GM21723 (cell line): ENCODE measurements at regions not wholly inside any gene's neighbourhood (a gene's known extent, or its start where the extent isn't known, plus 50 kb on each side); places are given as distances from the start of the nearest gene placed in this dataset.
"Not testable (repeated sequence)": the region's sequence is repeated elsewhere in the genome, so short reads cannot be mapped to it uniquely, and the experiment has no call there.

Experiments
- ATAC-seq: cut with Tn5 transposase; IDR thresholded peaks from one replicate; pipeline ENCODE4 v1.9.1; 2021; ENCODE audit warnings: mild to moderate bottlenecking, moderate library complexity; ENCODE audit not compliant: unreplicated experiment

- no peak for ATAC-seq
Observed at GRCh38 chr4:83213640-83214039, 71.0 kb downstream of the COQ2 start.

- ATAC-seq = peak; percentile 89
Observed at GRCh38 chr4:83212041-83212851, 72.4 kb downstream of the COQ2 start.

GRCh38 chr4:83209419-83209818, 75.2 kb downstream of the COQ2 start:
- ATAC-seq = no peak

GRCh38 chr4:83208371-83209365, 75.9 kb downstream of the COQ2 start:
- no peak for ATAC-seq

GRCh38 chr4:83207497-83208101, 77.0 kb downstream of the COQ2 start:
- ATAC-seq = no peak

GRCh38 chr4:83205760-83206159, 78.8 kb downstream of the COQ2 start:
- no peak for ATAC-seq

- ATAC-seq = no peak
Observed at GRCh38 chr4:83204731-83205130, 79.9 kb downstream of the COQ2 start.

- no peak for ATAC-seq
Observed at GRCh38 chr4:83201761-83202160, 82.8 kb downstream of the COQ2 start.

GRCh38 chr4:83197555-83198235, 83.2 kb upstream of the PLAC8 start:
- ATAC-seq = peak; percentile 61

- ATAC-seq = no peak
Observed at GRCh38 chr4:83196921-83197320, 82.4 kb upstream of the PLAC8 start.

GRCh38 chr4:83195269-83195668, 80.7 kb upstream of the PLAC8 start:
- ATAC-seq = no peak

- not testable (repeated sequence) for ATAC-seq
Observed at GRCh38 chr4:83194588-83194987, 80.1 kb upstream of the PLAC8 start.

- no peak for ATAC-seq
Observed at GRCh38 chr4:83192634-83193033, 78.1 kb upstream of the PLAC8 start.

GRCh38 chr4:83191026-83191425, 76.5 kb upstream of the PLAC8 start:
- ATAC-seq = no peak

- ATAC-seq = no peak
Observed at GRCh38 chr4:83189631-83190136, 75.2 kb upstream of the PLAC8 start.

- ATAC-seq = peak; percentile 47
Observed at GRCh38 chr4:83180431-83180968, 66.0 kb upstream of the PLAC8 start.

GRCh38 chr4:83179205-83179604, 64.7 kb upstream of the PLAC8 start:
- ATAC-seq = no peak

- ATAC-seq = no peak
Observed at GRCh38 chr4:83178029-83178428, 63.5 kb upstream of the PLAC8 start.

- no peak for ATAC-seq
Observed at GRCh38 chr4:83177182-83177581, 62.7 kb upstream of the PLAC8 start.

GRCh38 chr4:83174844-83175414, 60.4 kb upstream of the PLAC8 start:
- peak; percentile 70 for ATAC-seq
